ENCODE measurements at regions not wholly inside any gene's neighbourhood (a gene's known extent, or its start where the extent isn't known, plus 50 kb on each side); places are given as distances from the start of the nearest gene placed in this dataset.

GRCh38 chr2:36134281-36134680 lies 221.3 kb upstream of the CRIM1 start:
- no peak overlapping the region for H3K27ac ChIP-seq (ENCODE audit: low read depth in 2 of 2, low read length in 1 of 2)
- H3K27me3 ChIP-seq (ENCODE audit: insufficient read depth): no peaks in the 10 kb centered on the region
- no peak overlapping the region for H3K4me2 ChIP-seq
- H3K9me2 ChIP-seq: no peaks in the 10 kb centered on the region
- no peaks in the 10 kb centered on the region for H3K79me2 ChIP-seq (ENCODE audit: insufficient read depth)
- H3K9ac ChIP-seq: no peak overlapping the region
- no peaks in the 10 kb centered on the region for H3K36me3 ChIP-seq (replicated peaks in 1 of 2; ENCODE audit: control insufficient read depth in 1 of 2, insufficient read depth in 2 of 2, low read length in 1 of 2)
- no peaks in the 10 kb centered on the region for H3K4me1 ChIP-seq (ENCODE audit: control insufficient read depth in 1 of 2, insufficient read depth in 2 of 2, low read depth in 1 of 2, low read length in 1 of 2)
- H2AFZ ChIP-seq (ENCODE audit: low read depth): no peak overlapping the region
- H3K9me3 ChIP-seq: no peaks in the 10 kb centered on the region
- CTCF ChIA-PET: no interaction called here
- no peaks in the 10 kb centered on the region for H4K20me1 ChIP-seq (ENCODE audit: insufficient read depth)
- no peak for DNase-seq
- POLR2A ChIA-PET: no interaction called here
- no peak for TF ChIP-seq RXRA (IDR thresholded peaks at IDR 0.05; ENCODE audit: borderline replicate concordance, low read depth)
- TF ChIP-seq RAD21 (IDR thresholded peaks at IDR 0.05; ENCODE audit: low read length): no peak
- TF ChIP-seq USF1 (IDR thresholded peaks at IDR 0.05; ENCODE audit: borderline replicate concordance, low read depth): no peak
- TF ChIP-seq NFIC (IDR thresholded peaks at IDR 0.05; ENCODE audit: borderline replicate concordance): no peak
- no peak for TF ChIP-seq JUND (IDR thresholded peaks at IDR 0.05)
- no peak for TF ChIP-seq TAF1 (IDR thresholded peaks at IDR 0.05; ENCODE audit: borderline replicate concordance, low read depth, low read length)
- TF ChIP-seq EP300 (IDR thresholded peaks at IDR 0.05; ENCODE audit: borderline replicate concordance in 1 of 2, low read depth in 1 of 2, low read length in 1 of 2): no peak
- no peak for TF ChIP-seq CTCF (IDR thresholded peaks at IDR 0.05)
- TF ChIP-seq REST (IDR thresholded peaks at IDR 0.05; ENCODE audit: low read depth, low read length): no peak
- TF ChIP-seq PBX3 (IDR thresholded peaks at IDR 0.05): no peak
- no peak for TF ChIP-seq ELF1 (IDR thresholded peaks at IDR 0.05)
- TF ChIP-seq IRF3 (IDR thresholded peaks at IDR 0.05; ENCODE audit: low read depth, low read length): no peak
- no peak for TF ChIP-seq YY1 (IDR thresholded peaks at IDR 0.05; ENCODE audit: low read depth)
- no peak for TF ChIP-seq TEAD4 (IDR thresholded peaks at IDR 0.05; ENCODE audit: borderline replicate concordance, insufficient read depth)
- TF ChIP-seq SMC3 (IDR thresholded peaks at IDR 0.05; ENCODE audit: low read depth, low read length): no peak
- no peak for TF ChIP-seq MAX (IDR thresholded peaks at IDR 0.05; ENCODE audit: low read depth)
- TF ChIP-seq POLR2AphosphoS5 (IDR thresholded peaks at IDR 0.05; ENCODE audit: low read depth, low read length): no peak
- no peak for TF ChIP-seq TCF12 (IDR thresholded peaks at IDR 0.05)
- no peak for TF ChIP-seq ZBTB33 (IDR thresholded peaks at IDR 0.05; ENCODE audit: borderline replicate concordance, low read depth)
- TF ChIP-seq SIN3A (IDR thresholded peaks at IDR 0.05; ENCODE audit: borderline replicate concordance, low read depth, low read length): no peak
- H3K4me3 ChIP-seq (ENCODE audit: low read depth in 2 of 2, low read length in 1 of 2): no peak overlapping the region
- H3F3A ChIP-seq (replicated peaks; ENCODE audit: insufficient read depth): no peaks in the 10 kb centered on the region

Data from SK-N-SH (cell line).